Spleen (tissue), 11 donors: ENCODE measurements at regions not wholly inside any gene's neighbourhood (a gene's known extent, or its start where the extent isn't known, plus 50 kb on each side); places are given as distances from the start of the nearest gene placed in this dataset.

Experiments used
- DNase-seq: peaks from one replicate; pipeline ENCODE4 v3.0.0-alpha.2; 2020
- H3K27ac ChIP-seq, 8 donors: fragments of 200-600 bp; sonication (generic) in 7 of 8; 1 replicate in 4 of 8; 2 replicates in 4 of 8; pipeline versions ENCODE4 v1.5.0 to v1.8.0; 2016 to 2021; ENCODE audit warnings: inconsistent platforms in 4 of 8, mild to moderate bottlenecking in 4 of 8, moderate library complexity in 1 of 8
- H3K27me3 ChIP-seq, 7 donors: fragments of 200-600 bp; sonication (generic) in 6 of 7; replicated peaks in 1 of 7; 1 replicate in 4 of 7; 2 replicates in 3 of 7; pipeline versions ENCODE4 v1.5.0 to v1.8.0; 2016 to 2021; ENCODE audit warnings: inconsistent platforms in 3 of 7, mild to moderate bottlenecking in 1 of 7
- H3K36me3 ChIP-seq, 6 donors: fragments of 200-600 bp; sonication (generic) in 5 of 6; 1 replicate in 4 of 6; 2 replicates in 2 of 6; pipeline versions ENCODE4 v1.5.0 to v1.8.0; 2016 to 2021; ENCODE audit warnings: inconsistent platforms in 2 of 6
- H3K4me1 ChIP-seq, 6 donors: fragments of 200-600 bp; sonication (generic) in 5 of 6; 1 replicate in 3 of 6; 2 replicates in 3 of 6; pipeline versions ENCODE4 v1.5.0 to v1.8.0; 2016 to 2021; ENCODE audit warnings: inconsistent platforms in 3 of 6
- H3K4me3 ChIP-seq, 8 donors: fragments of 200-600 bp; sonication (generic) in 7 of 8; 1 replicate in 4 of 8; 2 replicates in 4 of 8; pipeline versions ENCODE4 v1.5.0 to v1.8.0; 2016 to 2021; ENCODE audit warnings: inconsistent platforms in 4 of 8, mild to moderate bottlenecking in 4 of 8, moderate library complexity in 2 of 8
- H3K9me3 ChIP-seq, 8 donors: fragments of 200-600 bp; sonication (generic) in 7 of 8; 1 replicate in 4 of 8; 2 replicates in 4 of 8; pipeline versions ENCODE4 v1.5.0 to v1.8.0; 2016 to 2021; ENCODE audit warnings: inconsistent platforms in 4 of 8
- POLR2A ChIP-seq, 3 donors: fragments of 450-650 bp; IDR thresholded peaks; one replicate each; pipeline ENCODE4 v1.5.1; 2017; ENCODE audit warnings: antibody characterized with exemption in 3 of 3, mild to moderate bottlenecking in 1 of 3
- POLR2AphosphoS5 ChIP-seq, 3 donors: sonication (generic); formaldehyde crosslinking; IDR thresholded peaks; one replicate each; pipeline ENCODE4 v1.5.1; 2017; ENCODE audit warnings: antibody characterized with exemption in 3 of 3
- WGBS, 5 donors: extraction: QIAGEN DNeasy Blood & Tissue Kit in 3 of 5; methylation state at CpG; one replicate each; pipeline versions ENCODE4 v1.1.5 to v1.1.7; 2013 to 2018; 5-methylcytosine and 5-hydroxymethylcytosine counted together
- intact Hi-C: fragments of 100-400 bp; cut with DNase I; formaldehyde crosslinking; loops from one replicate; pipeline ENCODE4 v1.15.0; 2023; ENCODE audit warnings: low total_unique reads
- TF ChIP-seq, protein P1 (sequence below), 11 experiments: fragments of 200-600 bp in 7 of 11; fragments of 450-650 bp in 4 of 11; sonication (generic) in 4 of 11; IDR thresholded peaks in 8 of 11; conservative IDR thresholded peaks in 3 of 11; 1 replicate in 7 of 11; 2 replicates in 4 of 11; pipeline versions ENCODE4 v1.4.0 to v1.8.0; 2016 to 2021; ENCODE audit warnings: antibody characterized with exemption in 11 of 11, inconsistent platforms in 4 of 11, mild to moderate bottlenecking in 1 of 11
- donor health status: healthy with polysubstance abuse.
- donor health status: DM: no; HTN: no; CAD: no; lungs with moderate emphysema.
- donor health status: DM: no; HTN: no; CAD: no.
- donor health status: Bipolar disorder and iron deficiency.
- donor health status: healthy.
- donor health status: DM: no; HTN: no; CAD: no.
- donor health status: DM: yes; HTN: yes; CAD: no.

GRCh38 chr6:113338644-113339043 is 518.5 kb upstream of the MARCKS start:
- no peaks in the 10 kb centered on the region for H3K9me3 ChIP-seq
- H3K27ac ChIP-seq = no peak overlapping the region
- H3K27me3 ChIP-seq = no peaks in the 10 kb centered on the region
- TF ChIP-seq POLR2AphosphoS5 (IDR thresholded peaks at IDR 0.05) = no peak
- TF ChIP-seq, protein P1, sequence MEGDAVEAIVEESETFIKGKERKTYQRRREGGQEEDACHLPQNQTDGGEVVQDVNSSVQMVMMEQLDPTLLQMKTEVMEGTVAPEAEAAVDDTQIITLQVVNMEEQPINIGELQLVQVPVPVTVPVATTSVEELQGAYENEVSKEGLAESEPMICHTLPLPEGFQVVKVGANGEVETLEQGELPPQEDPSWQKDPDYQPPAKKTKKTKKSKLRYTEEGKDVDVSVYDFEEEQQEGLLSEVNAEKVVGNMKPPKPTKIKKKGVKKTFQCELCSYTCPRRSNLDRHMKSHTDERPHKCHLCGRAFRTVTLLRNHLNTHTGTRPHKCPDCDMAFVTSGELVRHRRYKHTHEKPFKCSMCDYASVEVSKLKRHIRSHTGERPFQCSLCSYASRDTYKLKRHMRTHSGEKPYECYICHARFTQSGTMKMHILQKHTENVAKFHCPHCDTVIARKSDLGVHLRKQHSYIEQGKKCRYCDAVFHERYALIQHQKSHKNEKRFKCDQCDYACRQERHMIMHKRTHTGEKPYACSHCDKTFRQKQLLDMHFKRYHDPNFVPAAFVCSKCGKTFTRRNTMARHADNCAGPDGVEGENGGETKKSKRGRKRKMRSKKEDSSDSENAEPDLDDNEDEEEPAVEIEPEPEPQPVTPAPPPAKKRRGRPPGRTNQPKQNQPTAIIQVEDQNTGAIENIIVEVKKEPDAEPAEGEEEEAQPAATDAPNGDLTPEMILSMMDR (IDR thresholded peaks at IDR 0.05 in 8 of 11, conservative IDR thresholded peaks at IDR 0.05 in 3 of 11) = no peak
- no peak for TF ChIP-seq POLR2A (IDR thresholded peaks at IDR 0.05)
- no peaks in the 10 kb centered on the region for H3K36me3 ChIP-seq
- H3K4me3 ChIP-seq = no peak overlapping the region
- intact Hi-C loops = no loop called here
- no peak for DNase-seq
- no peaks in the 10 kb centered on the region for H3K4me1 ChIP-seq

DNA sequence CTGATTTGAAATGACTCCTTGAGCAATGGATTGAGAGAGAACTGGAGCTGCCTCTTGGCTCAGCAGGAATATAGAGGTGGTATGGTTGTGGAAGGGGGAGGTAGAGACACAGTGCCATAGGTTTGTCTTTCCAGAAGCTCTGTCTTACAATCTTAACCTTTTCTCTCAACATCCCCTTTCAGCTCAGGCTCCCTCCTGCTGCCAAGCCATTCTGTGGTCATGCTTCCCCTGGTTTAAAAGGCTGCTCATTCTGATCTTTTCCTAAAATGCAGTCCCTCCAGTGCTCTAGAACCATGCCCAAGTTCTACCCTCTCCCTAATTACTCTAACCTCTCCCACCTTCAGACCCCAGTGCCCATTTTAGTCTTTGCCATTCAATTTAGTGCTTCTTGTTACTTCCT is 517.9 kb upstream of the MARCKS start:
- H3K27me3 ChIP-seq = no peaks in the 10 kb centered on the region
- no peaks in the 10 kb centered on the region for H3K4me1 ChIP-seq
- no peak for DNase-seq
- H3K9me3 ChIP-seq = no peaks in the 10 kb centered on the region
- no peak for TF ChIP-seq POLR2AphosphoS5 (IDR thresholded peaks at IDR 0.05)
- TF ChIP-seq, protein P1 (IDR thresholded peaks at IDR 0.05 in 8 of 11, conservative IDR thresholded peaks at IDR 0.05 in 3 of 11) = no peak
- H3K4me3 ChIP-seq = no peak overlapping the region
- intact Hi-C loops = no loop called here
- H3K27ac ChIP-seq = no peak overlapping the region
- no peaks in the 10 kb centered on the region for H3K36me3 ChIP-seq

DNA sequence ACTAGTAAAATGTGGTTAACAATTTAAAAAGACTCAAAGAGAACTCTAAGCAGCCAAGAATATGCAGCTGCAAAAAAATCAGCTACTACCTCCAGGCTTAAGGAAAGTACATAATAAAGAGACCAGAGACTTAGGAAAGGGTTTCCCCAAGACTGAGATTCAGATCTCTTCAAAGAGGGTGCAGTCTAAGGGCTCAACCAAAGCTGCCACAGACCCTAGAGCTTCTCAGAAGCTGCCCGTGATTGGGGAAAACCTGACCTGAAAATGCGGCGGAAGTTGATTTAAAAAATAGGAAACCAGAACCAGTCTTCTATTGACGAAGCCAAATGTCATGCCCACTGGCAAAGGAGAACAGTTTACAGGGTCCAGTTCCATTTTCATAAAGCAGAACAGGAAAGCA is 516.8 kb upstream of the MARCKS start:
- intact Hi-C loops = no loop called here

DNA sequence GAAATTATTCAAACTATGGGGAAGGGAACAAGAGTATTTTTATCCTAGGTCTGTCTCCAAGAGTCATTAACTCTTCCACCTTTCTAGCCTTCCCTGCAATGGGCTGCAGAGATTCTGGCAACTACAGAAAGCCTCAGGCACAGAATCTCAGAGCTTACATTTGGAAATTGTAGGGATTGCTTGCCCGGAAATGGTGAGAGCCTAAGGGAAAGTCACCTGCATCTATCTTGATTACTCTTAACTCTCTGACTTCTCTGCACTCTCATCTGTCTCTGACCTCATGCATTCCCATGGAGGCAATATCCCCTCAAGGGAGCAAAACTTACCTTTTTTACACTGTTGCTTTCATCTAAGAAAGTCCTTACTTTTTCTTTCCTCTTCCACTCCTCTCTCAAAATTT is 513.2 kb upstream of the MARCKS start:
- no peak overlapping the region for H3K4me3 ChIP-seq
- no peak for TF ChIP-seq POLR2AphosphoS5 (IDR thresholded peaks at IDR 0.05)
- TF ChIP-seq, protein P1 (IDR thresholded peaks at IDR 0.05 in 8 of 11, conservative IDR thresholded peaks at IDR 0.05 in 3 of 11) = no peak
- no peak for TF ChIP-seq POLR2A (IDR thresholded peaks at IDR 0.05)
- no peak for DNase-seq
- 4 to 97% (median 45%) methylated on average over 1 of the region's 1 CpG for WGBS, 5 donors
- H3K36me3 ChIP-seq = no peaks in the 10 kb centered on the region
- H3K27me3 ChIP-seq = no peaks in the 10 kb centered on the region
- H3K4me1 ChIP-seq = no peaks in the 10 kb centered on the region
- H3K9me3 ChIP-seq = no peaks in the 10 kb centered on the region
- no peak overlapping the region for H3K27ac ChIP-seq
- intact Hi-C loops = no loop called here

More for the DNA sequence above, 516.8 kb upstream of the MARCKS start:
- WGBS, 5 donors = 77 to 95% (median 87%) methylated on average over 4 of the region's 4 CpGs
- H3K27ac ChIP-seq = no peak overlapping the region
- no peak overlapping the region for H3K4me3 ChIP-seq
- no peaks in the 10 kb centered on the region for H3K9me3 ChIP-seq
- no peak for TF ChIP-seq POLR2A (IDR thresholded peaks at IDR 0.05)
- TF ChIP-seq, protein P1 (IDR thresholded peaks at IDR 0.05 in 8 of 11, conservative IDR thresholded peaks at IDR 0.05 in 3 of 11) = no peak
- DNase-seq = no peak
- no peaks in the 10 kb centered on the region for H3K36me3 ChIP-seq
- H3K4me1 ChIP-seq = no peaks in the 10 kb centered on the region
- H3K27me3 ChIP-seq = no peaks in the 10 kb centered on the region
